ENCODE measurements at regions not wholly inside any gene's neighbourhood (a gene's known extent, or its start where the extent isn't known, plus 50 kb on each side); places are given as distances from the start of the nearest gene placed in this dataset.
"Not testable (repeated sequence)": the region's sequence is repeated elsewhere in the genome, so short reads cannot be mapped to it uniquely, and the experiment has no call there.

- not testable (repeated sequence) for TF ChIP-seq ZNF776 (tag by site-specific recombination; IDR thresholded peaks at IDR 0.05; ENCODE audit: borderline replicate concordance); ZNF24 (tag by site-specific recombination; IDR thresholded peaks at IDR 0.05); ZBTB21 (tag by site-specific recombination; IDR thresholded peaks at IDR 0.05); BCL11A (tag by site-specific recombination; IDR thresholded peaks at IDR 0.05; ENCODE audit: low read depth)
Measured at GRCh38 chr2:91536109-91536508, 2844.6 kb downstream of the RPIA start.
